Erythroblast (primary cell): ENCODE measurements at regions not wholly inside any gene's neighbourhood (a gene's known extent, or its start where the extent isn't known, plus 50 kb on each side); places are given as distances from the start of the nearest gene placed in this dataset.

Experiments
- GATA1 ChIP-seq: IDR thresholded peaks from 2 replicates; pipeline ENCODE4 v1.6.1; 2011; ENCODE audit warnings: low read depth, mild to moderate bottlenecking, control low read depth, low read length, moderate library complexity
- POLR2A ChIP-seq: IDR thresholded peaks from 2 replicates; pipeline ENCODE4 v1.6.1; 2011; ENCODE audit warnings: mild to moderate bottlenecking, low read length

DNA sequence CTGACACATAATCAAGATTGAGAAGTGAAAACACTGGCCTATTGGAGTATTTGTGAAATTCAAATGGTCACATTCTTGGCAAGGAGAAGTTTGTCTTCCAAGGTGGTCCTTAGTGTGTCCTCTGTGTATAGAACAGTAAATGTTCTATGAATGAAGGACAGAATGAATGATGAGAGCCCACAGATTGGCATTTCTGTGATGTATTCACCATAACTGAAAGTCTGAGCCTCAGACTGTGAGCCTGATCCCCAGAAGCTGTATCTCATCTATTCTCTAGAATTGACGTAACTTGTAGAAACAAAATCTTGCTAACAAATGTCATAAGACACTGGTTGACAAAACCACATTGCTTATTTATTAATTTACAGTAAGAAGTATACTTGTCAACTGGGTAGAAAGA, 111.5 kb upstream of the ETV3 start:
- TF ChIP-seq POLR2A (no peak), GATA1 (no peak)
